Nephron progenitor cell (in vitro differentiated cells): ENCODE measurements at regions not wholly inside any gene's neighbourhood (a gene's known extent, or its start where the extent isn't known, plus 50 kb on each side); places are given as distances from the start of the nearest gene placed in this dataset.

ENCODE experiments used
- DNase-seq: peaks from one replicate; pipeline ENCODE4 v3.0.0; 2021
- H3K27ac Mint-ChIP-seq: 2 replicates; pipeline ENCODE4 v1.8.0; 2021; ENCODE audit warnings: mild to moderate bottlenecking, moderate library complexity, mixed read lengths
- H3K27me3 Mint-ChIP-seq: 2 replicates; pipeline ENCODE4 v1.8.0; 2021; ENCODE audit warnings: mild to moderate bottlenecking, low read depth, mixed read lengths; ENCODE audit not compliant: poor library complexity
- H3K36me3 Mint-ChIP-seq: 2 replicates; pipeline ENCODE4 v1.8.0; 2021; ENCODE audit warnings: low read depth, mixed read lengths
- H3K4me1 Mint-ChIP-seq: 2 replicates; pipeline ENCODE4 v1.8.0; 2021; ENCODE audit warnings: mixed read lengths
- H3K4me3 Mint-ChIP-seq: 2 replicates; pipeline ENCODE4 v1.8.0; 2021; ENCODE audit warnings: mild to moderate bottlenecking, moderate library complexity, mixed read lengths
- H3K9me3 Mint-ChIP-seq: 2 replicates; pipeline ENCODE4 v1.8.0; 2021; ENCODE audit warnings: mild to moderate bottlenecking, moderate library complexity, mixed read lengths
- TF ChIP-seq, protein P1 (sequence below): fragments of 200-600 bp; sonication (generic); IDR thresholded peaks from 2 replicates; pipeline ENCODE4 v1.5.0; 2021; ENCODE audit warnings: antibody characterized with exemption

DNA sequence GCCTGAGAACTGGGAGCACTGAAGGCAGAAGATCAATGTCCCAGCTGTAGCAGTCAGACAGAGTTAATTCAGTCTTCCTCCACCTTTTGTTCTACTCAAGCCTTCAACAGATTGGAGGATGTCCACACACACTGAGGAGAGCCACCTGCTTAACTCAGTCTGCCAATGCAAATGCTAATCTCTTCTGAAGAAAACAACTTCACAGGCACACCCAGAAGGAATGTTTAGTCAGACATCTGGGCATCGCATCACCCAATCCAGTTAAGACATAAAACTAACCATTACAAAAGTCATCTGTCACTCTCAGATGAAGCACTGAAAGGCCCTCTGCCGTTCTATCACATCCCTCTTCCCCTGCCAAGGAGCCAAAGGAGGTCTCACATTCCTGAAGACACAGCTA is 173.7 kb downstream of the CENPC start:
- Mint-ChIP-seq H3K36me3 (no peaks in the 10 kb centered on the region), H3K27me3 (no peaks in the 10 kb centered on the region), H3K9me3 (no peaks in the 10 kb centered on the region), H3K4me3 (no peak overlapping the region), H3K4me1 (no peaks in the 10 kb centered on the region), H3K27ac (no peak overlapping the region)
- no peak for DNase-seq
- TF ChIP-seq, protein P1, sequence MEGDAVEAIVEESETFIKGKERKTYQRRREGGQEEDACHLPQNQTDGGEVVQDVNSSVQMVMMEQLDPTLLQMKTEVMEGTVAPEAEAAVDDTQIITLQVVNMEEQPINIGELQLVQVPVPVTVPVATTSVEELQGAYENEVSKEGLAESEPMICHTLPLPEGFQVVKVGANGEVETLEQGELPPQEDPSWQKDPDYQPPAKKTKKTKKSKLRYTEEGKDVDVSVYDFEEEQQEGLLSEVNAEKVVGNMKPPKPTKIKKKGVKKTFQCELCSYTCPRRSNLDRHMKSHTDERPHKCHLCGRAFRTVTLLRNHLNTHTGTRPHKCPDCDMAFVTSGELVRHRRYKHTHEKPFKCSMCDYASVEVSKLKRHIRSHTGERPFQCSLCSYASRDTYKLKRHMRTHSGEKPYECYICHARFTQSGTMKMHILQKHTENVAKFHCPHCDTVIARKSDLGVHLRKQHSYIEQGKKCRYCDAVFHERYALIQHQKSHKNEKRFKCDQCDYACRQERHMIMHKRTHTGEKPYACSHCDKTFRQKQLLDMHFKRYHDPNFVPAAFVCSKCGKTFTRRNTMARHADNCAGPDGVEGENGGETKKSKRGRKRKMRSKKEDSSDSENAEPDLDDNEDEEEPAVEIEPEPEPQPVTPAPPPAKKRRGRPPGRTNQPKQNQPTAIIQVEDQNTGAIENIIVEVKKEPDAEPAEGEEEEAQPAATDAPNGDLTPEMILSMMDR = no peak

DNA sequence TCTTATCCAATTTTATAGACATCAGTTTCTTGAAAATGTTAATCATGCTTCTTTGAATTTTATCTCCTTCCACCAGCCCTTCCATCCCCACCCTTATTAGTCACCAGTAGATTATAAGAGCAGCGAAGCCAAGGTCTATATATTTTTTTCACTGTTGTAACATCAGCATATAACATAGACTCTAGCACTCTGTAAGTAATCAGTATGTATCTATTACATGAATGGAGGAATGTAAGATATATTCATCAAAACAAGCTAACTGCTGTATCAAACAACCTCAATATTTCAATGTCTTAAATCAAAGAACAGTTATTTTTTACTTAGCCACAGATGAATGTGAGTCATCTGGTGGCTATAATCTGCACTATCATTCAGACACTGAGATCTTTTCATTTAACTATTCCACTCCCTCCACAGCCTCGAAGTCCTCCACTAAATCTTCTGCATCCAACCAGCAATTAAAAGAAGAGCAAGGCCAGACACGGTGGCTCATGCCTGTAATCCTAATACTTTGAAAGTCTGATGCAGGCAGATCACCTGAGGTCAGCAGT is 178.9 kb downstream of the CENPC start:
- Mint-ChIP-seq H3K27ac (no peak overlapping the region), H3K9me3 (peaks cover 7% of the 10 kb centered on the region), H3K4me3 (no peak overlapping the region), H3K4me1 (no peaks in the 10 kb centered on the region), H3K36me3 (no peaks in the 10 kb centered on the region), H3K27me3 (peaks cover 4% of the 10 kb centered on the region)
- TF ChIP-seq, protein P1 = no peak
- DNase-seq = no peak

DNA sequence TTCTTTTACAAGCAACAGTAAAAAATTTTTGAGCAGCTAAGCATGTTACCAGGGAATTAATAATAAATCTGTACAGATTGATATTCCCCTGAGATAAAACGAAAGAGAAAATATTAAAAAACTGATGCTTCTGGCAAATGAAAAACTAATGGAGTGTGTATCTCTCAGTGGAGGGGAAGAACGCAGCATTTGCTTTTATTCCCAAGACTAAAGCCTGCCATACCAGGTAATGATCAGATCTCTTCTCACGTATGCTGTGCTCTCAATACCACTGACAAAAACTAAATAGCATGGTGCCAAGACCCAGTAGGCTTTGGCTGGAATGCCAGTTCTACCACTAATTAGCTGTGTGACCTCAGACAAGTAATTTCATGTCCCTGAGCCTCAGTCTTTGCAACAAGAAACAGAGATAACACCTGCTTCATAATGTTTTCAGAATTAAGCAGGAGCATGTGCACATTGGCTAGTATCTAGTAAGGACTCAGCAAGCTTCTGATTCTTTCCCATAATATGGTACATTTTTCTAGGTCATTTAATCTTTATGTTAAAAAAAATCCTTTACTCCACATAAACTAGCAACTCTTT is 179.6 kb downstream of the CENPC start:
- Mint-ChIP-seq H3K4me1 (no peaks in the 10 kb centered on the region), H3K36me3 (no peaks in the 10 kb centered on the region), H3K9me3 (peaks cover 9% of the 10 kb centered on the region), H3K27ac (no peak overlapping the region), H3K27me3 (peaks cover 4% of the 10 kb centered on the region), H3K4me3 (no peak overlapping the region)
- TF ChIP-seq, protein P1 = no peak
- DNase-seq = no peak

DNA sequence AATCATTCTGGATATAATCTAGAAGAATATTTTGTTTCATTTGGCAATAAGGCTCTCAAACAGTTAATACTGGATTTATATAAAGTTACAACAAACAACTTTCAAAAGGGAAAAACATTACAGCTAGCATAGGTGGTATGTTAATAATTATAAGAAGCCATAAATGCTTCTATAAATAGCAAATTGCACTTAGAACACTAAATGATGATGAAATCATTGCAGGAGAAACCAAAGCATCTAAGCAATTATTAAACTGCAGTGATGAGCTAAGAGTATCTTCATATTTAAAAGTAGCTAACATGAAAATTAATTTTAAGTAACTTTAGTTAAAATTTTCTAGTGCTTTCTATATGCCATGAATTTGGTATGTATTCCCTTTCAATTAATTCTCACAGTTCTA is 189.5 kb downstream of the CENPC start:
- TF ChIP-seq, protein P1 = no peak
- Mint-ChIP-seq H3K4me1 (no peaks in the 10 kb centered on the region), H3K27ac (no peak overlapping the region), H3K27me3 (peaks cover under 1% of the 10 kb centered on the region), H3K9me3 (peaks cover 4% of the 10 kb centered on the region), H3K36me3 (no peaks in the 10 kb centered on the region), H3K4me3 (no peak overlapping the region)
- DNase-seq = no peak

DNA sequence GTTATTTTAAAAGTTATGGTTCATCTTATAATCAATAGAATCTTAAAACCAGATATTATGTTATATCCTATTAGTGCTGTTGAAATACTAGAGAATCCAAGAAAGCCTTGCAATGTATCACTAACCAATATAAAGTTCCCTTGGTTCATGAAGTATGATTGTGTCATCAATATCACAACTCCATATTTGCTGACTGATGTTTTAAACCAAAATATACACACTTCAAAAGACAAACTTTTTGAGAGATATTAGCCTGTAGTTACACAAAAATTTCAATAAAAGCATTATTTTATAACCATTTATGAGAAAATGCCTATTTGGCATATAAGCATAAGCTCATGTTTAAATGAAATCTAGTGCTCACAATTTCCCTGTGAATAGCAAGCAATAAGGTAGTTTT is 198.6 kb downstream of the CENPC start:
- Mint-ChIP-seq H3K4me1 (no peaks in the 10 kb centered on the region), H3K36me3 (no peaks in the 10 kb centered on the region), H3K27ac (no peak overlapping the region), H3K4me3 (no peak overlapping the region), H3K9me3 (no peaks in the 10 kb centered on the region), H3K27me3 (peaks cover 7% of the 10 kb centered on the region)
- no peak for DNase-seq
- TF ChIP-seq, protein P1 = no peak
